Esophagus muscularis mucosa (tissue), 4 donors: ENCODE measurements at regions not wholly inside any gene's neighbourhood (a gene's known extent, or its start where the extent isn't known, plus 50 kb on each side); places are given as distances from the start of the nearest gene placed in this dataset.

Experiments
- DNase-seq: peaks from one replicate; pipeline ENCODE4 v3.0.0-alpha.2; 2017; ENCODE audit errors: extremely low spot score
- H3K27ac ChIP-seq, 4 donors: fragments of 200-600 bp; sonication (generic); replicated peaks in 1 of 4; 1 replicate in 3 of 4; 2 replicates in 1 of 4; pipeline ENCODE4 v1.5.1; 2016 to 2019; ENCODE audit warnings: mild to moderate bottlenecking in 1 of 4
- H3K27me3 ChIP-seq, 4 donors: fragments of 200-600 bp; sonication (generic); one replicate each; pipeline versions ENCODE4 v1.5.1 to v1.6.0; 2016 to 2019
- H3K36me3 ChIP-seq, 4 donors: fragments of 200-600 bp; sonication (generic); one replicate each; pipeline ENCODE4 v1.5.1; 2016 to 2019
- H3K4me1 ChIP-seq, 4 donors: fragments of 200-600 bp; sonication (generic); one replicate each; pipeline ENCODE4 v1.5.1; 2016 to 2019
- H3K4me3 ChIP-seq, 4 donors: fragments of 200-600 bp; sonication (generic); 1 replicate in 2 of 4; 2 replicates in 2 of 4; pipeline ENCODE4 v1.5.1; 2016 to 2019; ENCODE audit warnings: mild to moderate bottlenecking in 4 of 4, moderate library complexity in 1 of 4
- H3K9me3 ChIP-seq, 4 donors: fragments of 200-600 bp; sonication (generic); 1 replicate in 3 of 4; 2 replicates in 1 of 4; pipeline ENCODE4 v1.5.1; 2016 to 2019
- EP300 ChIP-seq: sonication (generic); formaldehyde crosslinking; IDR thresholded peaks from one replicate; pipeline ENCODE4 v1.6.1; 2017; ENCODE audit warnings: antibody characterized with exemption
- POLR2A ChIP-seq: fragments of 450-650 bp; IDR thresholded peaks from one replicate; pipeline ENCODE4 v1.6.1; 2017; ENCODE audit warnings: antibody characterized with exemption, moderate library complexity, mild to moderate bottlenecking, low read depth
- POLR2AphosphoS5 ChIP-seq, 2 donors: sonication (generic); formaldehyde crosslinking; IDR thresholded peaks; one replicate each; pipeline ENCODE4 v1.6.1; 2017; ENCODE audit warnings: antibody characterized with exemption in 2 of 2
- WGBS: methylation state at CpG from one replicate; pipeline ENCODE4 v1.1.5; 2018; 5-methylcytosine and 5-hydroxymethylcytosine counted together
- intact Hi-C: fragments of 100-400 bp; cut with DNase I; formaldehyde crosslinking; loops from one replicate; pipeline ENCODE4 v1.15.1; 2023
- TF ChIP-seq, protein P1 (sequence below), 3 experiments: fragments of 200-600 bp in 2 of 3; fragments of 450-650 bp in 1 of 3; sonication (generic) in 2 of 3; IDR thresholded peaks; one replicate each; pipeline ENCODE4 v1.5.1; 2017 to 2019; ENCODE audit warnings: antibody characterized with exemption in 3 of 3, mild to moderate bottlenecking in 2 of 3, moderate library complexity in 1 of 3

DNA sequence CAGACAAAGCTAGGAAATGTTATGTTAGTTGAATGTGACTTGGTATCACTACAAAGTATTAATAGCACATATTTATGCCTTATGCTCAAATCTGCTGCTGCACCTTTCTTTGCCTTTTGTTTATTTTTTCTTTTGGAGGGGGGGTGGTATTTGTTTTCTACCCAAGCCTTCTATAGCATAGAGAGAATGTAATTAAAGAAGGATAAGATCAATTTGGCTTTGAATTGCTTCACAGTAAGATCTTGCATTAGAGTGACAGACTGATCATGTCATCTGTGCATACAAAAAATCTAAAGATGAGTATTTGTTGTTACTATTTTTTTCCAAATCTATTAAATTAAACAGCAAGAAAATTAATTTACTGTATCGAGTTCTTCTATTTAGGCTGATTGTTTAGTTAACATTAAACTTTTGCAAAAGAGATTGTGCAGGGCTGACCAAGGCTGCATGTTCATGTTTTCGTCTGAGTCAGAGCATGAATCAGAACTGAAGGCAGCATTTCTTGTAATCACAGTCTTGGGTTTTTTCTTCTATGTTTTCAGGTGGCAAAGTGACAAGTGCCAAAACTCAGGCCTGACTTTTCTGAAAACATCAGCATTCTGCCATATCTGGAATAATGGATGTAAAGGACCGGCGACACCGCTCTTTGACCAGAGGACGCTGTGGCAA is 1007.1 kb upstream of the WWC1 start:
- Histone ChIP-seq H3K36me3 (no peaks in the 10 kb centered on the region), H3K9me3 (no peaks in the 10 kb centered on the region), H3K4me1 (no peaks in the 10 kb centered on the region), H3K4me3 (no peak overlapping the region), H3K27me3 (no peaks in the 10 kb centered on the region), H3K27ac (no peak overlapping the region)
- WGBS: 87% methylated on average over 6 of the region's 6 CpGs
- intact Hi-C loops: no loop called here
- DNase-seq: no peak
- no peak for TF ChIP-seq POLR2A
- TF ChIP-seq EP300: no peak
- no peak for TF ChIP-seq POLR2AphosphoS5 (IDR thresholded peaks at IDR 0.05)

DNA sequence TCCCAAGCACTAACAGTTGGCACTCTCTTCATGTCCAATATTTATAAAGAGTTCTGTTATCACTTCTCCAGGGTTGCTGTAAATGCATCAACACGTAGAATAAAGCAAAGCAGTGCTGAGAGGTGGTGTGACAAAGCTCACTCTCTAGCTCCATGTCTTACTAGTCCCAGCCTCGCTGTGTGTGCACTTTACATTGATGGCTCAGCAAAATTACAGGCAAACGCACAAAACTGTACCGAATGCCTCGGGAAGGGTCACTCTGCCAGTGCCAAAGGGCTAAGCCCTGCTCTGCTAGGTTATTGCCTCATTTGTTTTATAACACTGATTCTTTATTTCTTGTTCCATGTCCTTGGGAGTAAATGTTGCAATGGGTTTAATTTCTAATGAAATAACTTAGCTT is 1005.9 kb upstream of the WWC1 start:
- Histone ChIP-seq H3K36me3 (no peaks in the 10 kb centered on the region), H3K9me3 (no peaks in the 10 kb centered on the region), H3K4me3 (no peak overlapping the region), H3K27me3 (no peaks in the 10 kb centered on the region), H3K27ac (no peak overlapping the region), H3K4me1 (no peaks in the 10 kb centered on the region)
- no peak for DNase-seq
- WGBS: 70% methylated on average over 5 of the region's 5 CpGs
- no peak for TF ChIP-seq POLR2AphosphoS5 (IDR thresholded peaks at IDR 0.05)
- intact Hi-C loops: no loop called here

DNA sequence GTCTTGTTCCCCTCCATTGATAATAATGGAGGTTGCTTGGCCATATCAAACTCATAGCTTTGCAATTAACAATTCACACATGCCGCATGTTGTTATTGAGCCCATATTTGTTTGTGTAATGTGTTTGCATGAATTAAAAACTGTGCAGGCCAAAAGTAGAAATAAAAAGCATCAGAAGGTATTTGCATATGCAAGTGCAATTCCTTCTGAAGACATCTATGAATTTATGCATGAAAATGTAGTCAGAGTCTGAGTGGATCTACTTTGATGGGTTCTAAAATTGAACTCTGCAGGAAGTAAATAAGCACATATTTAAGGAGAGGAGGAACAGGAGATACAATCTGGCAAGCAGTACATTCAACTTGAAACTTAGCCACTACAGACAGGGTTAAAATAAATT is 1004.6 kb upstream of the WWC1 start:
- no peak overlapping the region for H3K4me3 ChIP-seq
- no peaks in the 10 kb centered on the region for H3K9me3 ChIP-seq
- no peak for DNase-seq
- WGBS: 93% methylated on average over 1 of the region's 1 CpG
- H3K4me1 ChIP-seq: no peaks in the 10 kb centered on the region
- no peak overlapping the region for H3K27ac ChIP-seq
- H3K27me3 ChIP-seq: no peaks in the 10 kb centered on the region
- intact Hi-C loops: no loop called here
- no peaks in the 10 kb centered on the region for H3K36me3 ChIP-seq
- no peak for TF ChIP-seq POLR2A
- TF ChIP-seq EP300: no peak
- TF ChIP-seq POLR2AphosphoS5 (IDR thresholded peaks at IDR 0.05): no peak
- TF ChIP-seq, protein P1, sequence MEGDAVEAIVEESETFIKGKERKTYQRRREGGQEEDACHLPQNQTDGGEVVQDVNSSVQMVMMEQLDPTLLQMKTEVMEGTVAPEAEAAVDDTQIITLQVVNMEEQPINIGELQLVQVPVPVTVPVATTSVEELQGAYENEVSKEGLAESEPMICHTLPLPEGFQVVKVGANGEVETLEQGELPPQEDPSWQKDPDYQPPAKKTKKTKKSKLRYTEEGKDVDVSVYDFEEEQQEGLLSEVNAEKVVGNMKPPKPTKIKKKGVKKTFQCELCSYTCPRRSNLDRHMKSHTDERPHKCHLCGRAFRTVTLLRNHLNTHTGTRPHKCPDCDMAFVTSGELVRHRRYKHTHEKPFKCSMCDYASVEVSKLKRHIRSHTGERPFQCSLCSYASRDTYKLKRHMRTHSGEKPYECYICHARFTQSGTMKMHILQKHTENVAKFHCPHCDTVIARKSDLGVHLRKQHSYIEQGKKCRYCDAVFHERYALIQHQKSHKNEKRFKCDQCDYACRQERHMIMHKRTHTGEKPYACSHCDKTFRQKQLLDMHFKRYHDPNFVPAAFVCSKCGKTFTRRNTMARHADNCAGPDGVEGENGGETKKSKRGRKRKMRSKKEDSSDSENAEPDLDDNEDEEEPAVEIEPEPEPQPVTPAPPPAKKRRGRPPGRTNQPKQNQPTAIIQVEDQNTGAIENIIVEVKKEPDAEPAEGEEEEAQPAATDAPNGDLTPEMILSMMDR (IDR thresholded peaks at IDR 0.05): no peak

DNA sequence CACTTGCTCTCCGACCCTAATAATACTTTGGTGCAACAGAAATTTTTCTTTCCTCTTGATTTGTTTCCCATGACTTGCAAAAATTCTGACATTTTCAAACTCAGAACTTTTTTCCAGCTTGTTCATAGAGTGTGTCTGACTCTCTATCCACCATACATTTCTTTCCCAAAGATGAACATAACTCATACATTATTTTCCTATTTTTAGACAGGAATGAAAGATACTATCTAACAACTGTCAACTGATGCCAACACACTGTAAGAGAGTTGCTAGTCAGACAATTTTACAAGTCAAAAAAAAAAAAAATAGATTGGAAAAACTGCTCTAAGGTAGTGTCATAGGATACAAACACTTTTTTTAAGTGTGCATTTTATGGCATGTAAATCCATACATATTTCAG is 1001.0 kb upstream of the WWC1 start:
- DNase-seq: no peak
- intact Hi-C loops: no loop called here
- Histone ChIP-seq H3K27me3 (no peaks in the 10 kb centered on the region), H3K4me1 (peaks cover 0 to 13% (median 6%) of the 10 kb centered on the region in 4 donors), H3K4me3 (no peak overlapping the region), H3K27ac (no peak overlapping the region), H3K36me3 (no peaks in the 10 kb centered on the region), H3K9me3 (no peaks in the 10 kb centered on the region)
- 97% methylated on average over 1 of the region's 1 CpG for WGBS
- no peak for TF ChIP-seq POLR2AphosphoS5 (IDR thresholded peaks at IDR 0.05)
- TF ChIP-seq EP300: no peak
- TF ChIP-seq POLR2A: no peak
- TF ChIP-seq, protein P1 (IDR thresholded peaks at IDR 0.05): no peak

DNA sequence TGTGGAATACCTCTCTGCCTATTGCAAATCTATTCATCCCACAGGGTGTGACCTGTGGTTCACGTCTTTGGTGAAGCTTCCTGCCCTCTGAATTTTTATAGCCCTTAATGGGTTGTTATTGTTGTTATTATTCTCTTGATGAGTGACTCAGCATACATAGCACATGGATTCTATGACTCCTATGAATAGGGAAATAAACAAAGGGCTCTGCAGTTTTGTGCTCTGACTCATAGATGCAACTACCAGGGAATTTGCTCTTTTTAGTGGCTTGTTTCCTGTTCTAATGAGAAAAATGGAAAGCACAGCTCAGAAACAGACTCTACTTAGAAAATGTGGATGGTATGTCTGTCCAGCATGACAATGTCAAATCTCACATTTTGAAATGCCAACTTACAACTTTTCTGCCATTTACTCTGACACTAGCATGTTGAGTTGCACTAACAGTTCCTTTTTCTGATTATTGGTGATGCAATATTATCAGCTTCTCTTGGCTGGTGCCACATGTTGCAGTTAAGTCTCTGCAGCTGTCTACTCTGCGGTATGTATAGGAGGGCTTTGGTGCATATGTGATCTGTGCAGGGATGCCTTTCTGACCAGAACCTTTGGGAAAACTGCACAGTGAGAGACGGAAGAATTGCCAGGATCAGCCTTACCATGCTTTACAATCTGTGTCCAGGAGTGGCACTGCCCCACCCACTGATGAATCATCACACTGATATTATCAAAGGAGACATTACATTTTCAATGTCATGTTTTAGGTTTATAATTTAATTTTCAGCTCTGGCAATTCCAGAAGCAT is 996.4 kb upstream of the WWC1 start:
- Histone ChIP-seq H3K36me3 (no peaks in the 10 kb centered on the region), H3K27me3 (no peaks in the 10 kb centered on the region), H3K4me3 (no peak overlapping the region), H3K27ac (no peak overlapping the region), H3K4me1 (peaks cover 0 to 16% (median 8%) of the 10 kb centered on the region in 4 donors), H3K9me3 (no peaks in the 10 kb centered on the region)
- 50% methylated on average over 3 of the region's 3 CpGs for WGBS
- intact Hi-C loops: no loop called here
- no peak for TF ChIP-seq POLR2AphosphoS5 (IDR thresholded peaks at IDR 0.05)
- no peak for TF ChIP-seq POLR2A
- TF ChIP-seq, protein P1 (IDR thresholded peaks at IDR 0.05): no peak
- no peak for TF ChIP-seq EP300
- no peak for DNase-seq
